H1 (cell line): ENCODE measurements at regions not wholly inside any gene's neighbourhood (a gene's known extent, or its start where the extent isn't known, plus 50 kb on each side); places are given as distances from the start of the nearest gene placed in this dataset.

ENCODE experiments used
- CHD2 ChIP-seq: IDR thresholded peaks from 2 replicates; pipeline ENCODE4 v1.6.1; 2012; ENCODE audit warnings: low read length, improper control_type of control experiment
- HDAC6 ChIP-seq: IDR thresholded peaks from one replicate; pipeline ENCODE4 v1.7.1; 2012; ENCODE audit warnings: low read depth, mild to moderate bottlenecking, inconsistent platforms, low read length, moderate library complexity
- TAF1 ChIP-seq: IDR thresholded peaks from 2 replicates; pipeline ENCODE4 v1.6.1; 2011; ENCODE audit warnings: mild to moderate bottlenecking, low read depth, low read length
- TF ChIP-seq, protein P1 (sequence below): fragments of 300-600 bp; sonication (generic); IDR thresholded peaks from 2 replicates; pipeline ENCODE4 v1.7.1; 2012; ENCODE audit warnings: low read length, moderate library complexity, mild to moderate bottlenecking, inconsistent platforms; ENCODE audit not compliant: insufficient replicate concordance

- TF ChIP-seq HDAC6 (no peak), CHD2 (no peak), TAF1 (no peak)
- TF ChIP-seq, protein P1, sequence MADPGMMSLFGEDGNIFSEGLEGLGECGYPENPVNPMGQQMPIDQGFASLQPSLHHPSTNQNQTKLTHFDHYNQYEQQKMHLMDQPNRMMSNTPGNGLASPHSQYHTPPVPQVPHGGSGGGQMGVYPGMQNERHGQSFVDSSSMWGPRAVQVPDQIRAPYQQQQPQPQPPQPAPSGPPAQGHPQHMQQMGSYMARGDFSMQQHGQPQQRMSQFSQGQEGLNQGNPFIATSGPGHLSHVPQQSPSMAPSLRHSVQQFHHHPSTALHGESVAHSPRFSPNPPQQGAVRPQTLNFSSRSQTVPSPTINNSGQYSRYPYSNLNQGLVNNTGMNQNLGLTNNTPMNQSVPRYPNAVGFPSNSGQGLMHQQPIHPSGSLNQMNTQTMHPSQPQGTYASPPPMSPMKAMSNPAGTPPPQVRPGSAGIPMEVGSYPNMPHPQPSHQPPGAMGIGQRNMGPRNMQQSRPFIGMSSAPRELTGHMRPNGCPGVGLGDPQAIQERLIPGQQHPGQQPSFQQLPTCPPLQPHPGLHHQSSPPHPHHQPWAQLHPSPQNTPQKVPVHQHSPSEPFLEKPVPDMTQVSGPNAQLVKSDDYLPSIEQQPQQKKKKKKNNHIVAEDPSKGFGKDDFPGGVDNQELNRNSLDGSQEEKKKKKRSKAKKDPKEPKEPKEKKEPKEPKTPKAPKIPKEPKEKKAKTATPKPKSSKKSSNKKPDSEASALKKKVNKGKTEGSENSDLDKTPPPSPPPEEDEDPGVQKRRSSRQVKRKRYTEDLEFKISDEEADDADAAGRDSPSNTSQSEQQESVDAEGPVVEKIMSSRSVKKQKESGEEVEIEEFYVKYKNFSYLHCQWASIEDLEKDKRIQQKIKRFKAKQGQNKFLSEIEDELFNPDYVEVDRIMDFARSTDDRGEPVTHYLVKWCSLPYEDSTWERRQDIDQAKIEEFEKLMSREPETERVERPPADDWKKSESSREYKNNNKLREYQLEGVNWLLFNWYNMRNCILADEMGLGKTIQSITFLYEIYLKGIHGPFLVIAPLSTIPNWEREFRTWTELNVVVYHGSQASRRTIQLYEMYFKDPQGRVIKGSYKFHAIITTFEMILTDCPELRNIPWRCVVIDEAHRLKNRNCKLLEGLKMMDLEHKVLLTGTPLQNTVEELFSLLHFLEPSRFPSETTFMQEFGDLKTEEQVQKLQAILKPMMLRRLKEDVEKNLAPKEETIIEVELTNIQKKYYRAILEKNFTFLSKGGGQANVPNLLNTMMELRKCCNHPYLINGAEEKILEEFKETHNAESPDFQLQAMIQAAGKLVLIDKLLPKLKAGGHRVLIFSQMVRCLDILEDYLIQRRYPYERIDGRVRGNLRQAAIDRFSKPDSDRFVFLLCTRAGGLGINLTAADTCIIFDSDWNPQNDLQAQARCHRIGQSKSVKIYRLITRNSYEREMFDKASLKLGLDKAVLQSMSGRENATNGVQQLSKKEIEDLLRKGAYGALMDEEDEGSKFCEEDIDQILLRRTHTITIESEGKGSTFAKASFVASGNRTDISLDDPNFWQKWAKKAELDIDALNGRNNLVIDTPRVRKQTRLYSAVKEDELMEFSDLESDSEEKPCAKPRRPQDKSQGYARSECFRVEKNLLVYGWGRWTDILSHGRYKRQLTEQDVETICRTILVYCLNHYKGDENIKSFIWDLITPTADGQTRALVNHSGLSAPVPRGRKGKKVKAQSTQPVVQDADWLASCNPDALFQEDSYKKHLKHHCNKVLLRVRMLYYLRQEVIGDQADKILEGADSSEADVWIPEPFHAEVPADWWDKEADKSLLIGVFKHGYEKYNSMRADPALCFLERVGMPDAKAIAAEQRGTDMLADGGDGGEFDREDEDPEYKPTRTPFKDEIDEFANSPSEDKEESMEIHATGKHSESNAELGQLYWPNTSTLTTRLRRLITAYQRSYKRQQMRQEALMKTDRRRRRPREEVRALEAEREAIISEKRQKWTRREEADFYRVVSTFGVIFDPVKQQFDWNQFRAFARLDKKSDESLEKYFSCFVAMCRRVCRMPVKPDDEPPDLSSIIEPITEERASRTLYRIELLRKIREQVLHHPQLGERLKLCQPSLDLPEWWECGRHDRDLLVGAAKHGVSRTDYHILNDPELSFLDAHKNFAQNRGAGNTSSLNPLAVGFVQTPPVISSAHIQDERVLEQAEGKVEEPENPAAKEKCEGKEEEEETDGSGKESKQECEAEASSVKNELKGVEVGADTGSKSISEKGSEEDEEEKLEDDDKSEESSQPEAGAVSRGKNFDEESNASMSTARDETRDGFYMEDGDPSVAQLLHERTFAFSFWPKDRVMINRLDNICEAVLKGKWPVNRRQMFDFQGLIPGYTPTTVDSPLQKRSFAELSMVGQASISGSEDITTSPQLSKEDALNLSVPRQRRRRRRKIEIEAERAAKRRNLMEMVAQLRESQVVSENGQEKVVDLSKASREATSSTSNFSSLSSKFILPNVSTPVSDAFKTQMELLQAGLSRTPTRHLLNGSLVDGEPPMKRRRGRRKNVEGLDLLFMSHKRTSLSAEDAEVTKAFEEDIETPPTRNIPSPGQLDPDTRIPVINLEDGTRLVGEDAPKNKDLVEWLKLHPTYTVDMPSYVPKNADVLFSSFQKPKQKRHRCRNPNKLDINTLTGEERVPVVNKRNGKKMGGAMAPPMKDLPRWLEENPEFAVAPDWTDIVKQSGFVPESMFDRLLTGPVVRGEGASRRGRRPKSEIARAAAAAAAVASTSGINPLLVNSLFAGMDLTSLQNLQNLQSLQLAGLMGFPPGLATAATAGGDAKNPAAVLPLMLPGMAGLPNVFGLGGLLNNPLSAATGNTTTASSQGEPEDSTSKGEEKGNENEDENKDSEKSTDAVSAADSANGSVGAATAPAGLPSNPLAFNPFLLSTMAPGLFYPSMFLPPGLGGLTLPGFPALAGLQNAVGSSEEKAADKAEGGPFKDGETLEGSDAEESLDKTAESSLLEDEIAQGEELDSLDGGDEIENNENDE = no peak
Measured at GRCh38 chr2:212607080-212607479, 68.5 kb upstream of the ERBB4 start (continued).
